RWPE2 (cell line): ENCODE measurements at regions not wholly inside any gene's neighbourhood (a gene's known extent, or its start where the extent isn't known, plus 50 kb on each side); places are given as distances from the start of the nearest gene placed in this dataset.

Experiments
- ATAC-seq: fragments of 200-7000 bp; cut with Tn5 transposase; 3 replicates; pipeline ENCODE4 v1.9.1; 2021; ENCODE audit warnings: low read depth
- DNase-seq: peaks from one replicate; pipeline ENCODE4 v3.0.0-alpha.2; 2020; ENCODE audit warnings: low spot score
- H3K27ac ChIP-seq: fragments of 450-650 bp; 2 replicates; pipeline ENCODE4 v1.5.1; 2017; ENCODE audit warnings: mild to moderate bottlenecking; ENCODE audit not compliant: poor library complexity, severe bottlenecking
- H3K27me3 ChIP-seq: fragments of 250-450 bp; sonication (Bioruptor Pico); 2 replicates; pipeline ENCODE4 v1.5.1; 2021; ENCODE audit warnings: mild to moderate bottlenecking, moderate library complexity; ENCODE audit not compliant: insufficient read depth, poor library complexity, severe bottlenecking
- H3K36me3 ChIP-seq: fragments of 250-450 bp; sonication (Bioruptor Pico); 2 replicates; pipeline ENCODE4 v1.5.1; 2020; ENCODE audit warnings: low read depth, mild to moderate bottlenecking, moderate library complexity
- H3K4me1 ChIP-seq: fragments of 250-450 bp; sonication (Bioruptor Pico); 2 replicates; pipeline ENCODE4 v1.5.1; 2021; ENCODE audit warnings: mild to moderate bottlenecking, moderate library complexity; ENCODE audit not compliant: insufficient read depth, poor library complexity, severe bottlenecking
- H3K4me3 ChIP-seq: fragments of 250-450 bp; sonication (Bioruptor Pico); 2 replicates; pipeline ENCODE4 v1.5.1; 2021; ENCODE audit warnings: mild to moderate bottlenecking, moderate library complexity; ENCODE audit not compliant: severe bottlenecking
- H3K9me3 ChIP-seq: fragments of 250-450 bp; sonication (Bioruptor Pico); 2 replicates; pipeline ENCODE4 v1.5.1; 2021; ENCODE audit warnings: mild to moderate bottlenecking, moderate library complexity; ENCODE audit not compliant: severe bottlenecking
- CTCF ChIP-seq: fragments of 450-650 bp; IDR thresholded peaks from one replicate; pipeline ENCODE4 v1.5.1; 2017; ENCODE audit warnings: mild to moderate bottlenecking, moderate library complexity; ENCODE audit not compliant: poor library complexity, severe bottlenecking

- ATAC-seq (peak; percentile 85), DNase-seq (peak; percentile 52)
- no peak for TF ChIP-seq CTCF
Measured at GRCh38 chr12:107169200-107169599, 75.9 kb upstream of the CRY1 start.

GRCh38 chr12:107178776-107179175, 85.4 kb upstream of the CRY1 start:
- H3K27ac ChIP-seq = no peak overlapping the region
- no peak overlapping the region for H3K4me3 ChIP-seq
- ATAC-seq (no peak), DNase-seq (no peak)
- H3K4me1 ChIP-seq = no peaks in the 10 kb centered on the region
- no peak for TF ChIP-seq CTCF
- no peaks in the 10 kb centered on the region for H3K9me3 ChIP-seq
- H3K36me3 ChIP-seq = no peaks in the 10 kb centered on the region
- no peaks in the 10 kb centered on the region for H3K27me3 ChIP-seq

More at GRCh38 chr12:107169200-107169599, 75.9 kb upstream of the CRY1 start:
- no peak overlapping the region for H3K4me3 ChIP-seq
- no peaks in the 10 kb centered on the region for H3K27me3 ChIP-seq
- H3K36me3 ChIP-seq = no peaks in the 10 kb centered on the region
- H3K9me3 ChIP-seq = no peaks in the 10 kb centered on the region
- H3K27ac ChIP-seq = no peak overlapping the region
- peaks cover 7% of the 10 kb centered on the region for H3K4me1 ChIP-seq

GRCh38 chr12:107179871-107180270, 86.5 kb upstream of the CRY1 start:
- Histone ChIP-seq H3K27me3 (no peaks in the 10 kb centered on the region), H3K9me3 (no peaks in the 10 kb centered on the region), H3K27ac (no peak overlapping the region), H3K4me3 (no peak overlapping the region), H3K4me1 (no peaks in the 10 kb centered on the region), H3K36me3 (no peaks in the 10 kb centered on the region)
- no peak for ATAC-seq
- no peak for DNase-seq
- TF ChIP-seq CTCF = no peak

- Histone ChIP-seq H3K36me3 (no peaks in the 10 kb centered on the region), H3K27me3 (no peaks in the 10 kb centered on the region), H3K9me3 (no peaks in the 10 kb centered on the region), H3K4me1 (no peaks in the 10 kb centered on the region), H3K27ac (no peak overlapping the region), H3K4me3 (no peak overlapping the region)
- TF ChIP-seq CTCF = no peak
- ATAC-seq (no peak), DNase-seq (no peak)
Measured at GRCh38 chr12:107180272-107180671, 86.9 kb upstream of the CRY1 start.

- H3K36me3 ChIP-seq = no peaks in the 10 kb centered on the region
- no peak for ATAC-seq
- H3K27me3 ChIP-seq = no peaks in the 10 kb centered on the region
- no peaks in the 10 kb centered on the region for H3K4me1 ChIP-seq
- H3K27ac ChIP-seq = no peak overlapping the region
- DNase-seq = no peak
- no peak for TF ChIP-seq CTCF
- H3K9me3 ChIP-seq = no peaks in the 10 kb centered on the region
- no peak overlapping the region for H3K4me3 ChIP-seq
Measured at GRCh38 chr12:107184359-107184930, 91.1 kb upstream of the CRY1 start.
